NCI-H510A (cell line): ENCODE measurements at regions not wholly inside any gene's neighbourhood (a gene's known extent, or its start where the extent isn't known, plus 50 kb on each side); places are given as distances from the start of the nearest gene placed in this dataset.
"Not testable (repeated sequence)": the region's sequence is repeated elsewhere in the genome, so short reads cannot be mapped to it uniquely, and the experiment has no call there.

Source experiments
- DNase-seq: peaks from one replicate; lab custom pipeline; 2025; lab: John Stamatoyannopoulos, UW

- no peak for DNase-seq
Observed at GRCh38 chr2:221761260-221761659, 189.2 kb upstream of the EPHA4 start.

GRCh38 chr2:221758076-221758475, 186.0 kb upstream of the EPHA4 start:
- no peak for DNase-seq

GRCh38 chr2:221753401-221753800, 181.3 kb upstream of the EPHA4 start:
- DNase-seq, result no peak

- no peak for DNase-seq
Observed at GRCh38 chr2:221752781-221753180, 180.7 kb upstream of the EPHA4 start.

- no peak for DNase-seq
Observed at GRCh38 chr2:221750316-221750715, 178.2 kb upstream of the EPHA4 start.

GRCh38 chr2:221747289-221747972, 175.3 kb upstream of the EPHA4 start:
- no peak for DNase-seq

- DNase-seq, result no peak
Observed at GRCh38 chr2:221741496-221742211, 169.6 kb upstream of the EPHA4 start.

- DNase-seq, result no peak
Observed at GRCh38 chr2:221731432-221732145, 159.5 kb upstream of the EPHA4 start.

- no peak for DNase-seq
Observed at GRCh38 chr2:221726894-221727513, 154.9 kb upstream of the EPHA4 start.

- no peak for DNase-seq
Observed at GRCh38 chr2:221724631-221725203, 152.6 kb upstream of the EPHA4 start.

GRCh38 chr2:221724117-221724516, 152.0 kb upstream of the EPHA4 start:
- DNase-seq, result not testable (repeated sequence)

- no peak for DNase-seq
Observed at GRCh38 chr2:221716426-221717303, 144.6 kb upstream of the EPHA4 start.

- no peak for DNase-seq
Observed at GRCh38 chr2:221715523-221716247, 143.6 kb upstream of the EPHA4 start.

GRCh38 chr2:221710744-221711143, 138.6 kb upstream of the EPHA4 start:
- DNase-seq, result no peak

- DNase-seq, result no peak
Observed at GRCh38 chr2:221708902-221709301, 136.8 kb upstream of the EPHA4 start.

- DNase-seq, result peak; percentile 7
Observed at GRCh38 chr2:221705185-221705877, 133.2 kb upstream of the EPHA4 start.

GRCh38 chr2:221704442-221704841, 132.3 kb upstream of the EPHA4 start:
- no peak for DNase-seq

GRCh38 chr2:221693365-221693764, 121.3 kb upstream of the EPHA4 start:
- no peak for DNase-seq

GRCh38 chr2:221691571-221691970, 119.5 kb upstream of the EPHA4 start:
- DNase-seq, result no peak

- no peak for DNase-seq
Observed at GRCh38 chr2:221689140-221689539, 117.0 kb upstream of the EPHA4 start.
